ENCODE measurements at regions not wholly inside any gene's neighbourhood (a gene's known extent, or its start where the extent isn't known, plus 50 kb on each side); places are given as distances from the start of the nearest gene placed in this dataset.

DNA sequence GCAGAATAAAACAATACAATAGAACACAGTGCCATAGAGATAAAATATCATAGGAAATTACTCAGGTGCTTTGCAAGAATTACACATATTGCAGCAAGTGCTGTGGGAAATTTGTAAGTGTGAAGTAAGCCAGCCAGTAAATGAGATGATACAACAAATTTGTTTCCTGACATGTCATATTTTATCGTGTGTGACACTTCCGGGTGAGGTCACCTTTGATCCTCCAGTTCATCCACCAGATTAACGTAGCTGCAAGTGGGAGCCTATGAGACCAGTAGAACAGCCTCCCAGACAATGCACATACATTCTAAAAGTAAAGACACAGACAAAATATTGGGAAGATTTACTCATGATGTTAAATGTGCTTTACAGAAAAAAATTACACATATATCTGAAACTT is 72.2 kb downstream of the PRDM9 start:
- FAIRE-seq, result no peak

DNA sequence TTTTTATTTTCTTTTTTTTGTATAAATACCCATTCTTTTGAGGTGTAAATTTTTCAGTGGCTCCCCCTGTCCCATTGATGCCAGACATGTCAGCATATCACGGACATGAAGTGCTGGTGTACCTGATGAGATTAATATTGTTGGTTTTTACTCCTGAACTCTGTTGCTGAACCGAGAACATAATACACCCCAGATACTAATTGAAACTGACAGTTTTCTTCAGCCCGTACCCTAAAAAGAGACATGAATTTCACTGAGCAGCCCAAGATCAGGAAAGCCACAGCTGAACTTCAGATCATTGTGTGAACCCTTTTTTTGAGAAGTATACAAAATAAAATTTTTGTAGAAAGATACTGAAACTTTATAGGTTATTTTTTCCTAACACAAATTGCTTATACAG is 75.7 kb downstream of the PRDM9 start:
- FAIRE-seq, result no peak

DNA sequence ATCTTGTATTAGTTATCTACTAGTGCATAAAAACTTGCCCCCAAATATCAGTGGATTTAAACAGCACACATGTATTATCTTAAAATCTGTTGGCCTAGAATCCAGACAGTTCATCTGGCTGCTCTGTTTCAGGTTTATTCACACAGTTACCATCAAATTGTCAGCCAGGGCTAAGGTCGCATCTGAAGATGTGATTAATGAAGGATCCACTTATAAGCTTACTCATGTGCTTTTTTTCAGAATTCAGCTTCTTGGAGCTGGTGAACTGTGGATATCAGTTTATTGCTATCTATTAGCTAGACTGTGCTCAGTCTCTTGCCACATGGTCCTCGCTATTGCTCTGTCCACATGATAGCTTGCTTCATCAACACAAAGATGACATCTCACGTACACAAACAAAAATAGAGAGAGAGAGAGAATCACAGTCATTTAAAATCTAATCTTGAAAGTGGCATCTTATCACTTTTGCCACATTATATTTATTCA is 81.5 kb downstream of the PRDM9 start:
- FAIRE-seq, result no peak

DNA sequence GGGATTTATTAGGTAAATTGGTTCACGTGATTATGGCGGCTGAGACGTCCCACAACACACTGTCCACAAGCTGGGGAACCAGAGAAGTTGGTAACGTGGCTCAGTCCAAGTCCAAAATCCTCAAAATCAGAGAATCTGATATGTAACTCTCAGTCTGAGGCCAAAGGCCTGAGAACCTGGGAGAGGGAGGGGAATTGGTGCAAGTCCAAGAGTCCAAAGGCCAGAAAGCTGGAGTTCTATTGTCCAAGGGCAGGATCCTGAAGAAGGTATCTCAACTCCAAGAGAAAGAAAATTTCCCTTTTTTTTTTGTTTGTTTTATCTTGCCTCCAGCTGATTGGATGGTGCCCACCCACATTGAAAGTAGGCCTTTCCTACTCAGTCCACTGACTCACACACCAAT is 83.8 kb downstream of the PRDM9 start:
- FAIRE-seq, result no peak

DNA sequence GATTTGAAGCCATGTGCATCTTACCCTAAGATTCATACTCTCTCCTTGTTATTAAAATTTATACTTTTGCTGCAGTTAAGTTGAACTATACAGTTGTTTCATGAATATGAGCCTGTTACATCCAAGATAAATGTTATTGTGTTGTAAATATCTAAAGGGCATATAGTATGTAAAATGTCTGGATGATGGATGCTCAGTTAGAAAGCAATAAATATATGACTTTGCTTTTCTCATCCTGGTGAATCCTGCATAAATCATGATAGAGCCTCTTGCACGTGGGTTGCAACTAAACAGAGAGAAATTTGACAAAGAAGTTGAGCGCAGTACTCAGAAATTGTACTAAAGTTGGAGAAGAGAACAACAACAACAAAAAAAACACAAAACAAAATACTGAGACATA is 99.5 kb downstream of the PRDM9 start:
- FAIRE-seq, result no peak

DNA sequence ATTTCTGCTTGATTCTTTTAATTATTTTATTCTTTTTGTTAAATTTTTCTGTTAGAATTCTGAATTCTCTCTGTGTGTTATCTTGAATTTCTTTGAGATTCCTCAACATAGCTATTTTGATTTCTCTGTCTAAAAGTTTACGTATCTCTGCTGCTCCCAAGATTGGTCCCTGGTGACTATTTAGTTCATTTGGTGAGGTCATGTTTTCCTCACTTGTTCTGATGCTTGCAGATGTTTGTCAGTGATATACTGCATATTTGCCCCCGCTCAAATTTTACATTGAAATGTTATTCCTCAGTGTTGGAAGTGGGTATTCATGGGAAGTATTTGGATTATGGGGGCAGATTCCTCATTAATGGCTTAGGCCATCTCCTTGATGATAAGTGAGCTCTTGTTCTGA is 105.3 kb downstream of the PRDM9 start:
- FAIRE-seq, result no peak

DNA sequence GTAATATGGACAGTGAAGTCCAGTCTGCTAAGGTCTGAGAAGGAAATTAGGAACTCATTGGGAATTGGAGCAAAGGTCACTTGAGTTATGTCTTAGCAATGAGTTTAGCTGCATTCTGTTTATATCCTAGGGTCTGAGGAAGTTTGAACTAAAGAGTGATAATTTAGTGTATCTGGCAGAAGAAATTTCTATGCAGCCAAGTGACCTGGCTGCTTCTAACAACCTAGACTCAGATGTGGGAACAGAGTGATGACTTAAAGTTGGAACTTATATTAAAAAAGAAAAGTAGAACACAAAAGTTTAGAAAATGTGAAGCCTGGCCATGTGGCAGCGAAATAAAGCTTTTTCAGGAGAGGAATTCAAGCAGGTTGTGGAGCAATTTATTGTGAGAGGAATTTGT is 106.2 kb downstream of the PRDM9 start:
- no peak for FAIRE-seq

DNA sequence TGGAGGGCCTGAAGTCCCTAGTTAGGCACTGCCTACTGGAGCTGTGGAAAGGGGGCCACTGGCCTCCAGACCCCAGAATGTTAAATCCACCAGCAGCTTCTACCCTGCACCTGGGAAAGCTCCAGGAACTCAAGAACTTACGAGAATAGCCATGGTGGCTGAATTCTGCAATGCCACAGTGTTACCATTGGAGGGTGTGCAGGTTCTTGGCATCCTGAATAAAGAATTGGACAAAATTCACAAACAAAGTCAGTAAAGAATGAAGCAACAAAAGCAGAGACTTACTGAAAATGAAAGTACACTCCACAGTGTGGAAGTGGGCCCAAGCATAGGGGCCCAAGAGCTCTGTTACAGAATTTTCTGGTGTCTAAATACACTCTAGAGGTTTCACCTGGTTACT is 107.0 kb downstream of the PRDM9 start:
- no peak for FAIRE-seq

DNA sequence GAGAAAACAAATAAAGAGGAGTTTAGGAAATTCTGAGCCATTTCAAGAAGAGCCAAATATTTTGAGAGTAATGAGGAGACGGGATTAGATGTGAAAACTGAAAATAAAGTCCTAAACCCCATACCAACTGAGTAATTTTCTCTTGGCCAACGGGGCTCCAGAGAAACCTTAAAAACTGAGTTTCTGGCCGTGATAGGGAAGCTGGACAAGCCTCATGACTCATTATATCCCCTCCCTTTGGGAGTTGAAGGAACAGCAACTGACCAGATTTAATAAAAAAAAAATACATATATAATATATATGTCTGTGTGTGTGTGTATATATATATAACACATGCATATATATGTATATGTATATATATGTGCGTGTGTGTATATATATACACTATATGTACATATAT is 119.6 kb downstream of the PRDM9 start:
- FAIRE-seq, result no peak

DNA sequence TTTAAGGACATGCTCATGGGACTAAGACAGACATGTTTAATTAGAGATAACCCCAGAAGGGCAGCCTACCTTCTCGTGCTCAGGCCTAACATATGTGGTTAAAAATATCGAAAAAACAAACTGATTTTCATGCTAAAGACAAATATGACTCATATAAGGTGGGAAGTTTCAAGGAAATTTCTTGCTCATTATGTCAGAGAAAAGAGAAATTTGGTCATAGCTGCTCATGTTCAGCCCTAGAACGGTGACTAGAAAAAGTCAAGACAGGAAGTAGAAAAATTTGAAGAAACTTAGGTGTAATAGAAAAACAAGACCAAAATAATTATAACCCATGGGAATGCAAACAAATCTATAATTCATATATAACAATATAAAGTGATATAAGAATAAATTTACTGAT is 120.6 kb downstream of the PRDM9 start:
- no peak for FAIRE-seq

DNA sequence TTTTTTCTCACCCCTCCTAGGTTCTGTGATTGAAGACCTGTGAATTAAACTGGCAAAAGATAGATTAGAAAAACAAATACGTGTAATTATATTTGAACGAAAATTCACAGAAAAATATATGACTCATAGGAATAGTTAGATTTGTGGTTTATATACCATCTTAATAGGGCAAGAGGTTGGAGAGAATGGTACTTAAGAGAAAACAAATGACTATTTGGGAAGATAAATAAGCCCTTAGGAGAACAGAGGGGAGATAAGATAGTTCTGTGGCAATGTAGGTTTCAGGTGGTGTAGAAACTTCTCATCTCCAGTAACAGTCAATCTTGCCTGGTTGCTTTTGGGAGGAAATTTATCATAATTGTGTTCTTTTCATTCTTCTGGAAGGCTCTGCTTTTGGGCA is 122.0 kb downstream of the PRDM9 start:
- no peak for FAIRE-seq

DNA sequence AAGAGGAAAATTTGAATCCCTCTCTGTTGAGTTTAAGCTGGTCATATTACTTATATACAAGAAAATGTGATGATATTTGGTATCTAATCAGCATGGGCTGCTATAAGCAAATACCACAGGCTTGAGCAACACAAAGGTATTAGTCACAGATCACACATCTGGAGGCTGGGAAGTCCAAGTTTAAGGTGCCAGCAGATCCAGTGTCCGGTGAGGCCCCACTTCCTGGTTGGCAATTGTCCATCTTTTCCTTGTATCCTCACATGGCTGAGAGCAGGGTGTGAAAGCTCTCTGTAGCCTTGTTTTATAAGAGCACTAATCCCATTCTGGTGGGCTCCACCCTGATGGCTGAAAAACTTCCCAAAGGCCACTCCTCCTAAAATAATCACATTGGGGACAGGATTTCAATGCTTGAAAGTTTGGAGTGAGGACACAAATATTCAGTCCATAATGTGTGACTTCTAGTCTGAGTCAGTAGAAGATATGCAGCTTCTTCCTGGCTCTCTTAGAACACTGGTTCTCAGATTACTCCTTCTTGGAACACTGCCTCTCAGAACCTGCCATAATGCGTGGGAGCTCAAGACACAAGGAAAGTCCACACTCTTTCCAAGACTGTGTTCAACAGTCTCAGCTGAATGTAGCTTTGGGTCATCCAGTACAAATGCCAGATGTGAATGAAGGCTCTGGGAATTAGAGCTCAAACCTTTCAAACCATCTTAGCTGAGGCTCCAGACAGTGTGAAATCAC is 124.1 kb downstream of the PRDM9 start:
- no peak for FAIRE-seq

DNA sequence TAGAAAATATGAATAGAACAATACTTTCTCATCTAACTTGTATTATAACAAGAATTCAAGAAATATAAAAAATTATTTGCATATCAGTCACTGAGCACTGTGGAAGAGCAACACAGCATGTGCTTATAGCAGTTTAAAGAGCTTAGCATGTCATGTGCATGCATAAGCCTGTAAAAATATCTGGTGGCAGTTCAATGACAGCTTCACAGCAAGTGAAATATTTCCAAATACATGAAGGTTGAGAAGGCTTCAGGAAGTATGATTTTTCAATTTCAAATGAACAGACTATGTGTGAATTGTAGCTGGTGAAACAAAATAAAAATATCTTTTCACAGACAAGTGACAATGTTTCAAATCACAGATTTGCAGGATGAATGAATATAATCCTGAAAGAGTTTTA is 128.5 kb downstream of the PRDM9 start:
- FAIRE-seq, result no peak

DNA sequence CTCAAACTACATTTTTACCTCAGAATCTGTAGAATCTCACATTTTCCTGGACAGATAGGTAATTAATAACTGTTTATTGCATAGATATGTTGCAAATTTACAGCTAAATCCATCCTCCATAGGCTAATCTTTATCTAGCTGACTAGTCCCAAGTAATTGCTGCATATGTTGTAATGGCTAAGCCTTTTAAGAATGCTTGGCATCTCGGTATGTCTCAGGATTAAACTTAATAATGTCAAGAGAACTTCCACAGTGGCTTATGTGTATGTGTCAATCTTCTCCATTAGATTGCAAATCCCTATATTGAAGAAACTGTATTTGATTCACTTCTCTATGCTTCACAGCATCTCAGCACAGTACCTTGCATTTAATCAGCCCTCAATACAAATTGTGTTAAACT is 131.9 kb downstream of the PRDM9 start:
- FAIRE-seq, result no peak

DNA sequence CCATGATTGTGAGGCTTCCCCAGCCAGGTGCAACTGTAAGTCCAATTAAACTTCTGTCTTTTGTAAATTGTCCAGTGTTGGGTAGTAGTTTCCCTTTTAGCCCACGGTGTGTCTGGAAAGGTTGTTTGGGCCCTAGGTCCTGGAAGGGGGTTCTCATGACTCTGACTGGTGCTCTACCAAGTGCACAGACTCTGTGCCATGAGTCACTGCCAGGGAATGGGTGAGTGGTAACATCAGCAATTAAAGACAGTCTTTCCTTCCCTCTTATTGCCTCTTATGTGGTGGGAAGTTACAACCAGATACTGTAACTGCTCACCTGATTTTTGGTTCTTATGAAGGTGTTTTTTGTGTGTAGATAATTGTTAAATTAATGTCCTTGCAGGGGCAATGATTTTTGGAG is 141.2 kb downstream of the PRDM9 start:
- FAIRE-seq, result no peak

DNA sequence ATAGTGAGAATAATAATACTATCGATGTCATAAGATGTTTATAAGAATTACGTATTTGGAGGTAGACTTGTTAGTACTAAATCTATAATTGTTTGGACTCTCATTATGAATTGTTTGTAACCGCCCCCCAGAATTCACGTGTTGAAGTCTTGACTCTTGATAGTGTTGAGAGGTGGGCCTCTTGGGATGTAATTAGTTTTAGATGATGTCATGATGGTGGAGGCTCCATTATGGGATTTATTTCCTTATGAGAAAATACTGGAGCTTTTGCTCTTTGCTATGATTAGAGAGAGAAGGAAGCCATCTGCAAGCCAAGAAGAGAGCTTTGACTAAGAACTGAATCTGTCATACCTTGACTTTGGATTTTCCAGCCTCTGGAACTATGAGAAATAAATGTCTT is 142.2 kb downstream of the PRDM9 start:
- FAIRE-seq, result no peak

DNA sequence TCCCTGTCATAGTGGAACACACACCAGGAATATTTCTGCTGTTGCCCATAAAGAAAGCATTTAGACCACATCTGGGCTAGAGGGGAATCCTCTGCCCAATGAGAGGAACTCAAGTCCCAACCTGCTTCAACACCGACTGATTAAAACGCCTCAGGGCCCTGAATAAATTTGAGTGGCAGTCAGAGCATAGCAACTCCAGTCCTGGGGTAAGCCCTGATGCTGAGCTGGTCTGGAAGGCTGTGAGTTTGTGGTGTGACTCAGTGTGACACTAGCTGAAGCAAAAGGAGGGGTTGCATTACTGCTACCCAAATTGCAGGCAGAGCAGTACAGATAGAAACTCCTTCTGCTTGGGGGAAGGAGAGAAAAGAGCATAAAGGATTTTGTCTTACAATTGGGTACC is 148.3 kb downstream of the PRDM9 start:
- no peak for FAIRE-seq

DNA sequence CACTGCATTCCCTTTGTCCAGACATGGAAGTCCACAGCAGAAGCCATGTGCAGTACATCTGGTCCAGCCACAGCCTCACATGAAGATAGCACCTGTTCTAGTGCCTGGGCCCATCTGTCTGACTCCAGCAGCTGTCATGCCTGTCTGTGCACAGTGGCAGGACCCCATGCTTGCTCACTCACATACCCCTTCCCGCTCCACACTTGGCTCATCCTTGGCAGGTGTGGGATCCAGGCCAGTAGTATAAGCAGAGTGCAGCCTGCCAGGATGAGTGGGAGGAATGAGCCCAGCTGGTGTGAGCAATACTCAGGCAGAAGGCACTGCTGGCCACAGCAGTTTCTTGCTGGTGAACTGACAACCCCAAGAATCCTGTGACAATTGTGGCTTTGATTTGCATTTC is 168.0 kb downstream of the PRDM9 start:
- FAIRE-seq, result no peak

DNA sequence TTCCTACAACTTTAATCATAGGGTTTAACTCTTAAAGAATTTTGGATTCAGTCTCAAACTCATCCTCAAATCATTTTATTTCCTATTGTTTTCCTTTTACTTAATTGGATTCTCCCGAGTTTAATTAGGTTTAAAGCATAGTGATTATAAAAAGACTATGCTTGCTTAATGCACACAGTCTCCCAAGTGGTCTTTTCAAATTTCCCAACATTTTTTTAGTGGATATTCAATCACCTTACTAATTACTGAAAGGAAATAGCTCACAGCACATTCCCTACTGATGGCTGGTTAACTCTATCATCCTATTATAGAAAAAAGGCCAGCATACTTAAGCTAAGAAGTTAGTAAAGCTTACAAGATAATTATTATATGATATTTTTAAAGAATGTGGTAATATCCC is 170.6 kb downstream of the PRDM9 start:
- FAIRE-seq, result no peak

DNA sequence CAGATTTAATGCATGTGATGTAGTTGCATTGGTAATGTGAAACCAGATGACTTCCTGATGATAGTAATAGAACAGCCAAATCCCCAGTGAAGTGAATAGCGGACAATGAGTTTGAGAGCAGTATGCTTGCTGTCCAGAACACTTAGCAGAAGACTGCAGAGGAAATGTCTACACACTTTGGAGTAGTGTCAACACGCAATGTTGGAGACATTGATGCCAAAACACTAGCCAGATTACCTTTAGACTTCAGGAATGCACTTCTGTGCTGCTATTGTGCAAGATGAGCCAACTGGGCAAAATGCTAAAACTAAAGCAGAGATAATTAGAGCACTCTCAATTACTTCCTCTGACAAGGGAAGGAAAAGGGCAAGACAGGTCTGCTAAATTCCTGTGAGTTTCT is 176.7 kb downstream of the PRDM9 start:
- FAIRE-seq, result no peak

DNA sequence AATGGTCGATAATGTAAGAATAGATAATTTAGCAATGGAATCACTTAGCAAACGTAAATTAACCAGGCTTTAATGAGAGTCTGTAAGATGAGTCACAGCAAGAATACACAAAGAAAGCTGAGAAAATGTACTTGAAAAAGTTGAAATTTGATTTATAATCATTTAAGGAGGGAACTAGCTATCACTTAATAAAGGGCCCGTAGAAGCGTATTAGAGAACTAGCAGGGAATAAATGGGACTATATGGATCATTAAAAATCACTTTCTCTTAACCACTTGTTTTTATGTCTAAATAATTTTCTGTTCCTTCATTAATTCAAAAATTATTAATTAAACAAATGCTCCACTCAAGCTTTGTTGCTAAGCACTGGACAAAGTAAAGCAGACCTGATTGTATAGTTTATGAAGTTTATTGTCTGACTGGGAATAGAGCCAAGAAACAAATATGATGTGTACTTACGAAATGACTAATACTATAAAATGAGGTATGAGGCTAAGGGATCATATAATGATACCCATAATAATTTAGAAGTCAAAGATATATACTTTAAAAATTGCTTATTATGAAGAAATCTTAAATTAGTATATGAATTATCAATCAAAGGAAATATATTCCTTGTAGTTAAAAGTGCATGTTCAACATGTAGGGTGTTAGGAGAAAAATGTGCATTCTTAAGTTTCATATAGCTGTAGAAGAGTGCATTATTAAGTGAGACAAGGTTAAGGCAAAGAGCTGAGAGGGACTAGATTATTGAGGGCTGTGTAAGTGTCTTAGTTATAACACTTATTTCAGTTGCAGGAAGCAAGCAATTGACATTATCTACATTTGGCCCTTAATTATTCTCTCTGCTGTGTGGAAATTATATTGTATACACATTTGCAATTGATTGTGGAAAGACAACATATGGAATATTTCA is 196.8 kb downstream of the PRDM9 start:
- no peak for FAIRE-seq

DNA sequence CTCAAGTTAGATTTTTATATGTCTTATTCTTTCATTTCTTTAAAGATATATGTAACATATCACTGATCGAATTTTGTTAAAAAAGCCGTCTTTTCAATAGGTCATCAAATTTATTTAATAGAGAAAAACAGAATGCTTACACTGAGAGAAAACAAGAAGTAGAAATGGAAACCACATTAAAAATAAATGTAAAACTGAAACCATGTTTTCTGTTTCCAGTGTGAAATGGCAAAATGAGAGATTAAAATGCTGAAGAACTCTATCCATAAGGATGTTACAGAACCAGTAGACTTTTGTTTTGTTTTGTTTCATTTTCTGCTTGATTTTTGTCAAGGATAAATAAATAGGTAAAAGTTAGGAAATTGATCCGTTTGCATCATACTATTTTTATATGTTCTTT is 210.1 kb downstream of the PRDM9 start:
- no peak for FAIRE-seq

DNA sequence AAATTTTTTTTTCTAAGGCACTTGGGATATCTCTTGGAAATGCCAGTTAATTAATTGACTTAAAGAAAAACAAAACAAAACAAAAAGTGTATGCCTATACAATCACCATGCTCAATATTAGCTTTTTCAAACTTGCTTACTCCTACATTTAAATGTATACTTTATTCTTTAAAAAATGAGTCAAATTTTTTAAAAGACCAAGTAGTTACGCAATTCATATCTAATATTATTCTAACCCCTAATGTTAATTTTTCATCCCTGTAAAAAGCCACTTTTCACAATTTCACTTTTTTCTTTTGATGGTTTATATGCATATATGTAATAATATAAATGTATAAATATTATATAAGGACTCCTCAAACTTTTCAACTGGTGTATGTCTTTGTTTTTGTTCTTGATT is 211.2 kb downstream of the PRDM9 start:
- FAIRE-seq, result no peak

DNA sequence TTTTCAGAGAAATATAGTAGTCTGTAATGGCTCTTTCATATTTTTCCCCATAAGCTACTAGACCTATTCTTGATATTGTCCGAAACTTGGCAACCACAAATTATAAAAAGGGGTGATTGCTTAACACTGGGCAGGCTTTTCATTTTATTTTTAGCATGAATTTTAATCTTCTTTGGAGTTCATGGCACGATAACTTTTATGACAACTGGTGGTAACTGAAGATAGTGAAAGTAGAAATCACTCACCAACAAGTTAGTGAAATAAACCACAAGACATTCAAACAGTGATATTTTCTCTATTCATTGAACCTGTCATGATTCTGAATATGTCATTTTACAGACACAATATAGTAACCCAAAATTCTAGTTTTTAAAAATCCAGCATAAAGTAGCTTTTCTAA is 213.9 kb downstream of the PRDM9 start:
- no peak for FAIRE-seq

Measured in TTC549 (cell line).